GM12878 (cell line): ENCODE measurements at regions not wholly inside any gene's neighbourhood (a gene's known extent, or its start where the extent isn't known, plus 50 kb on each side); places are given as distances from the start of the nearest gene placed in this dataset.

Experiments
- ATAC-seq: fragments of 200-7000 bp; cut with Tn5 transposase; 3 replicates; pipeline ENCODE4 v1.9.1; 2020; ENCODE audit warnings: mild to moderate bottlenecking, moderate library complexity
- BruUV-seq: library from RNA; stranded (reverse); fragments of 400-500 nt; replicated peaks from 2 replicates; lab custom pipeline; 2021; lab: Mats Ljungman, UMichigan
- CTCF ChIA-PET: fragments of 300-600 bp; sonication (Branson Sonifier 250); formaldehyde crosslinking; extraction: SDS; loops from one replicate; lab custom pipeline; 2021; ENCODE audit warnings: inconsistent platforms; lab: Yijun Ruan, JAX
- POLR2A ChIA-PET: fragments of 350-600 bp; formaldehyde crosslinking; extraction: SDS; loops from one replicate; lab custom pipeline; 2021; ENCODE audit warnings: inconsistent platforms; lab: Charles Lee
- RAD21 ChIA-PET: fragments of 300-600 bp; sonication (Branson Sonifier 250); formaldehyde crosslinking; loops from one replicate; lab custom pipeline; 2023; ENCODE audit warnings: antibody characterized with exemption; ENCODE audit not compliant: unreplicated experiment; lab: Charles Lee
- SMC1A ChIA-PET: fragments of 300-600 bp; sonication (Branson Sonifier 250); formaldehyde crosslinking; loops from one replicate; lab custom pipeline; 2023; ENCODE audit not compliant: unreplicated experiment, uncharacterized antibody; lab: Charles Lee
- DNase-seq: peaks from one replicate; pipeline ENCODE4 v3.0.0-alpha.2; 2011; ENCODE audit warnings: low read depth, low spot score
- FAIRE-seq: peaks from 3 replicates; lab custom pipeline; 2011; peaks lifted over from hg19 to GRCh38; lab: Jason Lieb, UNC
- H2AFZ ChIP-seq: 2 replicates; pipeline ENCODE4 v1.6.0; 2011; ENCODE audit warnings: low read depth, low read length, control low read depth; ENCODE audit not compliant: control insufficient read depth
- H3K27ac ChIP-seq: 2 replicates; pipeline ENCODE4 v1.5.1; 2011; ENCODE audit warnings: control low read depth; ENCODE audit not compliant: control insufficient read depth, insufficient read depth
- H3K27me3 ChIP-seq, 2 experiments: replicated peaks in 1 of 2; 2 replicates each; pipeline versions ENCODE4 v1.6.0 to v1.6.1; 2011; ENCODE audit warnings: low read length in 1 of 2; ENCODE audit not compliant: control insufficient read depth in 2 of 2, insufficient read depth in 2 of 2
- H3K36me3 ChIP-seq, 2 experiments: 2 replicates each; pipeline ENCODE4 v1.5.1; 2011; ENCODE audit warnings: low read length in 1 of 2; ENCODE audit not compliant: control insufficient read depth in 2 of 2, insufficient read depth in 2 of 2
- H3K4me1 ChIP-seq: 2 replicates; pipeline ENCODE4 v1.6.1; 2011; ENCODE audit warnings: mild to moderate bottlenecking, low read length, moderate library complexity, mixed read lengths; ENCODE audit not compliant: control insufficient read depth, insufficient read depth
- H3K4me2 ChIP-seq: 2 replicates; pipeline ENCODE4 v1.6.0; 2011; ENCODE audit warnings: control low read depth; ENCODE audit not compliant: control insufficient read depth, insufficient read depth
- H3K4me3 ChIP-seq: fragments of 200-600 bp; sonication (generic); 2 replicates; pipeline ENCODE4 v1.5.1; 2016
- H3K79me2 ChIP-seq: 2 replicates; pipeline ENCODE4 v1.6.0; 2011; ENCODE audit warnings: low read length; ENCODE audit not compliant: control insufficient read depth, insufficient read depth
- H3K9ac ChIP-seq: 2 replicates; pipeline ENCODE4 v1.8.0; 2011; ENCODE audit warnings: low read length, control low read depth, mixed read lengths; ENCODE audit not compliant: control insufficient read depth, insufficient read depth
- H3K9me3 ChIP-seq: replicated peaks from 3 replicates; pipeline ENCODE4 v1.5.1; 2011; ENCODE audit warnings: mild to moderate bottlenecking, low read length; ENCODE audit not compliant: control insufficient read depth, insufficient read depth
- H4K20me1 ChIP-seq: 2 replicates; pipeline ENCODE4 v1.6.0; 2011; ENCODE audit not compliant: control insufficient read depth, insufficient read depth
- EGR1 ChIP-seq, 2 experiments: IDR thresholded peaks; 1 replicate in 1 of 2; 2 replicates in 1 of 2; pipeline ENCODE4 v1.6.1; 2011 to 2012; ENCODE audit warnings: low read depth in 2 of 2, low read length in 2 of 2, borderline replicate concordance in 1 of 2, mild to moderate bottlenecking in 1 of 2, moderate library complexity in 1 of 2
- HCFC1 ChIP-seq: fragments of 150-350 bp; IDR thresholded peaks from 2 replicates; pipeline ENCODE4 v1.6.1; 2014; ENCODE audit warnings: low read length
- MLLT1 ChIP-seq: fragments of 450-650 bp; IDR thresholded peaks from 2 replicates; pipeline ENCODE4 v1.6.1; 2016; ENCODE audit warnings: mild to moderate bottlenecking
- NR2C2 ChIP-seq: IDR thresholded peaks from 2 replicates; pipeline ENCODE4 v1.6.1; 2011; ENCODE audit warnings: borderline replicate concordance, low read depth; ENCODE audit not compliant: control insufficient read depth, insufficient read length
- POLR2A ChIP-seq: IDR thresholded peaks from 2 replicates; pipeline ENCODE4 v1.6.1; 2011; ENCODE audit warnings: low read depth, mild to moderate bottlenecking, low read length
- SMAD5 ChIP-seq: IDR thresholded peaks from 2 replicates; pipeline ENCODE4 v1.6.1; 2016; ENCODE audit warnings: antibody characterized with exemption, low read depth
- SMARCA5 ChIP-seq: fragments of 450-650 bp; IDR thresholded peaks from 2 replicates; pipeline ENCODE4 v1.6.1; 2017; ENCODE audit warnings: mild to moderate bottlenecking
- SREBF1 ChIP-seq: IDR thresholded peaks from 2 replicates; pipeline ENCODE4 v1.6.1; 2012; ENCODE audit warnings: mild to moderate bottlenecking, low read length
- ZNF274 ChIP-seq: IDR thresholded peaks from one replicate; pipeline ENCODE4 v1.8.0; 2011; ENCODE audit not compliant: insufficient read length, insufficient read depth
- ZNF384 ChIP-seq: IDR thresholded peaks from 2 replicates; pipeline ENCODE4 v1.6.1; 2012; ENCODE audit warnings: low read depth, mild to moderate bottlenecking, low read length, improper control_type of control experiment, borderline replicate concordance
- WGBS: methylation state at CpG from one replicate; pipeline ENCODE4 v1.1.6; 2016; ENCODE audit warnings: low lambda C conversion rate; ENCODE audit not compliant: insufficient replicate concordance, insufficient coverage; ENCODE audit errors: missing lambda C conversion rate; 5-methylcytosine and 5-hydroxymethylcytosine counted together
- in situ Hi-C: fragments of 300-500 bp; cut with MboI; formaldehyde crosslinking; loops from 9 replicates; pipeline ENCODE4 v1.14.3; 2018; ENCODE audit warnings: mixed read lengths
- intact Hi-C: fragments of 100-400 bp; cut with micrococcal nuclease; formaldehyde crosslinking; loops from one replicate; pipeline ENCODE4 v1.14.2; 2022; ENCODE audit not compliant: unreplicated experiment

- no peak overlapping the region for H2AFZ ChIP-seq
- TF ChIP-seq ZNF384 = no peak
- TF ChIP-seq, all 136 proteins: peak for 0
- Histone ChIP-seq H3K4me3 (no peak overlapping the region), H3K9me3 (no peaks in the 10 kb centered on the region), H3K9ac (no peak overlapping the region), H3K27ac (no peak overlapping the region), H3K27me3 (peaks cover 3 to 5% of the 10 kb centered on the region in 2 experiments; a peak in 3 of 4 replicates), H3K4me2 (no peak overlapping the region), H4K20me1 (no peaks in the 10 kb centered on the region; the same call in 1 of the 2 replicates), H3K4me1 (no peaks in the 10 kb centered on the region), H3K79me2 (no peaks in the 10 kb centered on the region), H3K36me3 (no peaks in the 10 kb centered on the region)
- FAIRE-seq (no peak), DNase-seq (no peak), ATAC-seq (no peak)
- ChIA-PET POLR2A (no interaction called here), CTCF (no interaction called here), RAD21 (no interaction called here), SMC1A (no interaction called here)
- intact Hi-C loops (no loop called here), in situ Hi-C loops (no loop called here)
- no TSS peak for BruUV-seq
- WGBS = 20% methylated on average over 8 of the region's 8 CpGs
These were observed 96.1 kb upstream of the SDK2 start for GRCh38 chr17:73740370-73740769.

DNA sequence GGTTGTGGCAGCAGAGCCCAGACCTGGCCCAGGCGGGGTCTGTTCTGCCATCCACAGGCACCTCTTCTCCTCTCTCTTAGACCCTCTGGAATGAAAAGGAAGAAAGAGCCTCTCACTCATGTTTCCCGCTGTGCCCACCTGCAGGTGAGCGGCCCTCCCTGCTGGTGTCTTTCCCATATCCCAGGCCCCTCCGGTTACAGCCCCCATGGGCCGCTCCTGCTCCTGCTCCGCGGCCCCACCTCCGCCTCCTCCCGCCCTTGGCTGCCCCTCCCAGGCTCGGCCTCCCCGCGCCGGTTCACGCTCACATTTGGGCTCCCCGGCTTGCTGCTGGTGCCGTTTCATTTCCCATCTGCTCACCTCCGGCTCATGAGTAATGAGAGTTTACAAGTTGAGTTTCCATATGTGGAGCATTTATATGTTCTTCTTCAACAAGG lies 98.7 kb upstream of the SDK2 start:
- intact Hi-C loops (no loop called here), in situ Hi-C loops (no loop called here)
- no peaks in the 10 kb centered on the region for H3K4me1 ChIP-seq
- H3K79me2 ChIP-seq = no peaks in the 10 kb centered on the region
- H3K27ac ChIP-seq = no peak overlapping the region
- H3K9ac ChIP-seq = no peak overlapping the region
- no peaks in the 10 kb centered on the region; the same call in 1 of the 2 replicates for H4K20me1 ChIP-seq
- ChIA-PET RAD21 (no interaction called here), SMC1A (no interaction called here), POLR2A (no interaction called here), CTCF (no interaction called here)
- no peak for TF ChIP-seq MLLT1
- no peak for TF ChIP-seq NR2C2
- TF ChIP-seq ZNF274 = no peak
- TF ChIP-seq SMAD5 = no peak
- no peak for TF ChIP-seq SREBF1
- TF ChIP-seq EGR1 (IDR thresholded peaks at IDR 0.05; ENCODE audit: borderline replicate concordance in 1 of 2, low read depth in 2 of 2, low read length in 2 of 2) = no peak
- no peak for TF ChIP-seq POLR2A
- no peak for TF ChIP-seq HCFC1
- no peak for TF ChIP-seq SMARCA5
- FAIRE-seq (no peak), DNase-seq (no peak), ATAC-seq (no peak)
- no TSS peak for BruUV-seq
- no peak overlapping the region for H3K4me2 ChIP-seq
- no peaks in the 10 kb centered on the region for H3K9me3 ChIP-seq
- H2AFZ ChIP-seq = no peak overlapping the region
- WGBS = 59% methylated on average over 17 of the region's 17 CpGs
- peaks cover 3 to 5% of the 10 kb centered on the region in 2 experiments; a peak in 3 of 4 replicates for H3K27me3 ChIP-seq
- no peaks in the 10 kb centered on the region for H3K36me3 ChIP-seq
- no peak overlapping the region for H3K4me3 ChIP-seq
